ENCODE measurements at regions not wholly inside any gene's neighbourhood (a gene's known extent, or its start where the extent isn't known, plus 50 kb on each side); places are given as distances from the start of the nearest gene placed in this dataset.

DNA sequence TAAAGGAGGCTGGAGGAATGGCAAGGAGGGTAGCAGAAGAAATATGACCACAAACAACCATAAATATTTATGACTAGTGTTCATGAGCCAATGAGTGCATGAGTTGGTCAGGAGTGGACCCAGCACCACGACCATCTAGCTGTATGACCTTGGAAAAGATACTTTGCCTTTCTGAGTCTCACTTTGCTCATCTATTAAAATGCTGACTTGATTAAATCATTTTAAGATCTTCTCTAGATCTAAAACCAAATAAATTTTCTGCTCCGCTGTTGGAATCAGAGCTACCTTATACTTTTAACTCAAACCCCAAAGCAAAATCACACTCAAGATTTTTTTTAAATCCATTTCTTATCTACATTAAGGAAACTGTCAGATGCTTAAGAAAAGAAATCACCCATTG is 207.0 kb downstream of the GPAM start:
- H3K4me3 ChIP-seq (ENCODE audit: low read length in 2 of 2), result no peak overlapping the region
- no peaks in the 10 kb centered on the region for H3K27me3 ChIP-seq (ENCODE audit: control insufficient read depth in 2 of 2, insufficient read depth in 2 of 2, low read length in 2 of 2)
- H3K4me1 ChIP-seq (ENCODE audit: control insufficient read depth in 2 of 2, insufficient read depth in 2 of 2, low read length in 2 of 2), result no peaks in the 10 kb centered on the region
- H3K27ac ChIP-seq (ENCODE audit: low read depth in 2 of 2, low read length in 2 of 2), result no peak overlapping the region
- H3K9ac ChIP-seq (ENCODE audit: low read depth in 1 of 2, low read length in 2 of 2), result no peak overlapping the region
- H3K36me3 ChIP-seq (ENCODE audit: control insufficient read depth in 2 of 2, insufficient read depth in 2 of 2, low read length in 2 of 2), result no peaks in the 10 kb centered on the region
- H3K9me3 ChIP-seq (ENCODE audit: control insufficient read depth in 2 of 2, low read length in 2 of 2), result no peaks in the 10 kb centered on the region

GRCh38 chr10:111984057-111984456 is 199.5 kb downstream of the GPAM start:
- H3K4me3 ChIP-seq (ENCODE audit: low read length in 2 of 2), result no peak overlapping the region
- no peaks in the 10 kb centered on the region for H3K27me3 ChIP-seq (ENCODE audit: control insufficient read depth in 2 of 2, insufficient read depth in 2 of 2, low read length in 2 of 2)
- H3K9ac ChIP-seq (ENCODE audit: low read depth in 1 of 2, low read length in 2 of 2), result no peak overlapping the region
- no peaks in the 10 kb centered on the region for H3K4me1 ChIP-seq (ENCODE audit: control insufficient read depth in 2 of 2, insufficient read depth in 2 of 2, low read length in 2 of 2)
- no peaks in the 10 kb centered on the region for H3K36me3 ChIP-seq (ENCODE audit: control insufficient read depth in 2 of 2, insufficient read depth in 2 of 2, low read length in 2 of 2)
- no peaks in the 10 kb centered on the region for H3K9me3 ChIP-seq (ENCODE audit: control insufficient read depth in 2 of 2, low read length in 2 of 2)
- H3K27ac ChIP-seq (ENCODE audit: low read depth in 2 of 2, low read length in 2 of 2), result no peak overlapping the region

GRCh38 chr10:111986079-111986478 is 197.5 kb downstream of the GPAM start:
- no peaks in the 10 kb centered on the region for H3K9me3 ChIP-seq (ENCODE audit: control insufficient read depth in 2 of 2, low read length in 2 of 2)
- H3K4me1 ChIP-seq (ENCODE audit: control insufficient read depth in 2 of 2, insufficient read depth in 2 of 2, low read length in 2 of 2), result no peaks in the 10 kb centered on the region
- H3K9ac ChIP-seq (ENCODE audit: low read depth in 1 of 2, low read length in 2 of 2), result no peak overlapping the region
- no peak overlapping the region for H3K4me3 ChIP-seq (ENCODE audit: low read length in 2 of 2)
- no peaks in the 10 kb centered on the region for H3K27me3 ChIP-seq (ENCODE audit: control insufficient read depth in 2 of 2, insufficient read depth in 2 of 2, low read length in 2 of 2)
- H3K36me3 ChIP-seq (ENCODE audit: control insufficient read depth in 2 of 2, insufficient read depth in 2 of 2, low read length in 2 of 2), result no peaks in the 10 kb centered on the region
- no peak overlapping the region for H3K27ac ChIP-seq (ENCODE audit: low read depth in 2 of 2, low read length in 2 of 2)

DNA sequence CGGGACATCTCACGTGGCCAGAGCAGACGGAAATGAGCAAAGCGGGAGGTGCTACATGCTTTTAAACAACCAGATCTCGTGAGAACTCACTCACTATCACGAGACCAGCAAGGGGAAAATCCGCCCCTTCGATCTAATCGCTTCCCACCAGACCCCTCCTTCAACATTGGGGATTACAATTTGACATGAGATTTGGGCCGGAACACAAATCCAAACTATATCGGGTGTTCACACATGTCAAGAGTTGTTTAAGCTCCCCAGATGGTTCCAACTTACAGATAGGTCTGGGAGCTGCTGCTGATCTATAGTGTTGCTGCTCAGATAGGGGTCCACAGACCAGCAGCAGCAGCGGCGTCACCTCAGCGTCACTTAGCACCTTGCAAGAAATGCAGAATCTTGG is 194.9 kb downstream of the GPAM start:
- Histone ChIP-seq H3K36me3 (ENCODE audit: control insufficient read depth in 2 of 2, insufficient read depth in 2 of 2, low read length in 2 of 2) (no peaks in the 10 kb centered on the region), H3K9me3 (ENCODE audit: control insufficient read depth in 2 of 2, low read length in 2 of 2) (no peaks in the 10 kb centered on the region), H3K4me1 (ENCODE audit: control insufficient read depth in 2 of 2, insufficient read depth in 2 of 2, low read length in 2 of 2) (no peaks in the 10 kb centered on the region), H3K27me3 (ENCODE audit: control insufficient read depth in 2 of 2, insufficient read depth in 2 of 2, low read length in 2 of 2) (no peaks in the 10 kb centered on the region), H3K9ac (ENCODE audit: low read depth in 1 of 2, low read length in 2 of 2) (no peak overlapping the region), H3K27ac (ENCODE audit: low read depth in 2 of 2, low read length in 2 of 2) (no peak overlapping the region), H3K4me3 (ENCODE audit: low read length in 2 of 2) (no peak overlapping the region)

GRCh38 chr10:111989136-111989911 is 194.2 kb downstream of the GPAM start:
- H3K4me3 ChIP-seq (ENCODE audit: low read length in 2 of 2), result no peak overlapping the region
- H3K36me3 ChIP-seq (ENCODE audit: control insufficient read depth in 2 of 2, insufficient read depth in 2 of 2, low read length in 2 of 2), result no peaks in the 10 kb centered on the region
- no peaks in the 10 kb centered on the region for H3K4me1 ChIP-seq (ENCODE audit: control insufficient read depth in 2 of 2, insufficient read depth in 2 of 2, low read length in 2 of 2)
- H3K27ac ChIP-seq (ENCODE audit: low read depth in 2 of 2, low read length in 2 of 2), result no peak overlapping the region
- no peak overlapping the region for H3K9ac ChIP-seq (ENCODE audit: low read depth in 1 of 2, low read length in 2 of 2)
- H3K9me3 ChIP-seq (ENCODE audit: control insufficient read depth in 2 of 2, low read length in 2 of 2), result no peaks in the 10 kb centered on the region
- H3K27me3 ChIP-seq (ENCODE audit: control insufficient read depth in 2 of 2, insufficient read depth in 2 of 2, low read length in 2 of 2), result no peaks in the 10 kb centered on the region

- Histone ChIP-seq H3K27ac (ENCODE audit: low read depth in 2 of 2, low read length in 2 of 2) (no peak overlapping the region), H3K27me3 (ENCODE audit: control insufficient read depth in 2 of 2, insufficient read depth in 2 of 2, low read length in 2 of 2) (no peaks in the 10 kb centered on the region), H3K4me3 (ENCODE audit: low read length in 2 of 2) (no peak overlapping the region), H3K9me3 (ENCODE audit: control insufficient read depth in 2 of 2, low read length in 2 of 2) (no peaks in the 10 kb centered on the region), H3K4me1 (ENCODE audit: control insufficient read depth in 2 of 2, insufficient read depth in 2 of 2, low read length in 2 of 2) (no peaks in the 10 kb centered on the region), H3K9ac (ENCODE audit: low read depth in 1 of 2, low read length in 2 of 2) (no peak overlapping the region), H3K36me3 (ENCODE audit: control insufficient read depth in 2 of 2, insufficient read depth in 2 of 2, low read length in 2 of 2) (no peaks in the 10 kb centered on the region)
These were observed 192.8 kb downstream of the GPAM start for GRCh38 chr10:111990734-111991133.

DNA sequence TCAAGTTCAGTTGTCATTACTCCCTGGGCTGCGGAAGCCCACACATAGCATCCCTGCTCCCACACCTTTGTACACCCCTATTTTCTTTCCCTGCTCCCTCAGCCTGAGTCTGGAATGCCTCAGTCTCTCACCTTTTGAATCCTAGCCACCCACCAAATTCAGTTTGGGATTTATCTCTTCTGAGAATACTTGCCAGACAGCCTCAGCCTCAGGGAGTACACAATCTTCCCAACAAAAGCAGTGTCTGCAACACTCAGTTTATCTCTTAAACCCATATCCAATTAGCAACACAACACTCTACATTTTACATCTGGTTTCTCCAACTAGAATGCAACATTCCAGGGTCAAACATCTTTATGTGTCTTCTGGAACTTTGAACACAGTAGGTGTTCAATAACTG is 190.2 kb downstream of the GPAM start:
- Histone ChIP-seq H3K9me3 (ENCODE audit: control insufficient read depth in 2 of 2, low read length in 2 of 2) (no peaks in the 10 kb centered on the region), H3K27me3 (ENCODE audit: control insufficient read depth in 2 of 2, insufficient read depth in 2 of 2, low read length in 2 of 2) (no peaks in the 10 kb centered on the region), H3K27ac (ENCODE audit: low read depth in 2 of 2, low read length in 2 of 2) (no peak overlapping the region), H3K4me1 (ENCODE audit: control insufficient read depth in 2 of 2, insufficient read depth in 2 of 2, low read length in 2 of 2) (no peaks in the 10 kb centered on the region), H3K4me3 (ENCODE audit: low read length in 2 of 2) (no peak overlapping the region), H3K9ac (ENCODE audit: low read depth in 1 of 2, low read length in 2 of 2) (no peak overlapping the region), H3K36me3 (ENCODE audit: control insufficient read depth in 2 of 2, insufficient read depth in 2 of 2, low read length in 2 of 2) (no peaks in the 10 kb centered on the region)

GRCh38 chr10:111993872-111994426 is 189.6 kb downstream of the GPAM start:
- Histone ChIP-seq H3K27me3 (ENCODE audit: control insufficient read depth in 2 of 2, insufficient read depth in 2 of 2, low read length in 2 of 2) (no peaks in the 10 kb centered on the region), H3K4me1 (ENCODE audit: control insufficient read depth in 2 of 2, insufficient read depth in 2 of 2, low read length in 2 of 2) (no peaks in the 10 kb centered on the region), H3K9ac (ENCODE audit: low read depth in 1 of 2, low read length in 2 of 2) (no peak overlapping the region), H3K36me3 (ENCODE audit: control insufficient read depth in 2 of 2, insufficient read depth in 2 of 2, low read length in 2 of 2) (no peaks in the 10 kb centered on the region), H3K4me3 (ENCODE audit: low read length in 2 of 2) (no peak overlapping the region), H3K27ac (ENCODE audit: low read depth in 2 of 2, low read length in 2 of 2) (no peak overlapping the region), H3K9me3 (ENCODE audit: control insufficient read depth in 2 of 2, low read length in 2 of 2) (no peaks in the 10 kb centered on the region)

DNA sequence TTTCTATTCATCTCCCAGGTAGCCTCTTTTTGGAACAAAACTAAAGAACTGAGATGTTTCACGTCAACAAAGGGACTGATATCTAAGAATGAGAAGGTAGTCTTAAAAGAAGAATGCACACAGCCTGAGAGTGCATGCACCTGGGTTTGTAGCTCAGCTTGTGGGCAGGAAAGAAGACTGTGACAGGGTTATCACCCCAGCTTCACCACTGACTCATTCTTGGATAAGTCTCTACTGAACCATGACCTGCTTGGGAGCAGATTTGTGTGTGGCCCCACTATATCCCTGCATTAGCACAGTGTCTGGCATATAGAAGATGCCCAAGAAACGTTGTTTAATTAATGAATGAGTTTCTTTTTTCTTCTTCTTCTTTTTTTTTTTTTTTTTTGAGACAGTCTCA is 187.5 kb downstream of the GPAM start:
- H3K4me3 ChIP-seq (ENCODE audit: low read length in 2 of 2), result no peak overlapping the region
- no peaks in the 10 kb centered on the region for H3K9me3 ChIP-seq (ENCODE audit: control insufficient read depth in 2 of 2, low read length in 2 of 2)
- no peaks in the 10 kb centered on the region for H3K4me1 ChIP-seq (ENCODE audit: control insufficient read depth in 2 of 2, insufficient read depth in 2 of 2, low read length in 2 of 2)

GRCh38 chr10:111998728-111999127 is 184.8 kb downstream of the GPAM start:
- Histone ChIP-seq H3K27me3 (ENCODE audit: control insufficient read depth in 2 of 2, insufficient read depth in 2 of 2, low read length in 2 of 2) (no peaks in the 10 kb centered on the region), H3K4me1 (ENCODE audit: control insufficient read depth in 2 of 2, insufficient read depth in 2 of 2, low read length in 2 of 2) (no peaks in the 10 kb centered on the region), H3K27ac (ENCODE audit: low read depth in 2 of 2, low read length in 2 of 2) (no peak overlapping the region), H3K9ac (ENCODE audit: low read depth in 1 of 2, low read length in 2 of 2) (no peak overlapping the region), H3K9me3 (ENCODE audit: control insufficient read depth in 2 of 2, low read length in 2 of 2) (no peaks in the 10 kb centered on the region), H3K36me3 (ENCODE audit: control insufficient read depth in 2 of 2, insufficient read depth in 2 of 2, low read length in 2 of 2) (no peaks in the 10 kb centered on the region), H3K4me3 (ENCODE audit: low read length in 2 of 2) (no peak overlapping the region)

More for the DNA sequence above, 187.5 kb downstream of the GPAM start:
- Histone ChIP-seq H3K27ac (ENCODE audit: low read depth in 2 of 2, low read length in 2 of 2) (no peak overlapping the region), H3K36me3 (ENCODE audit: control insufficient read depth in 2 of 2, insufficient read depth in 2 of 2, low read length in 2 of 2) (no peaks in the 10 kb centered on the region), H3K9ac (ENCODE audit: low read depth in 1 of 2, low read length in 2 of 2) (no peak overlapping the region), H3K27me3 (ENCODE audit: control insufficient read depth in 2 of 2, insufficient read depth in 2 of 2, low read length in 2 of 2) (no peaks in the 10 kb centered on the region)

All from mucosa of rectum (tissue), 2 donors.